AG09309 (cell line): ENCODE measurements at regions not wholly inside any gene's neighbourhood (a gene's known extent, or its start where the extent isn't known, plus 50 kb on each side); places are given as distances from the start of the nearest gene placed in this dataset.
"Not testable (repeated sequence)": the region's sequence is repeated elsewhere in the genome, so short reads cannot be mapped to it uniquely, and the experiment has no call there.

Source experiments
- DNase-seq: peaks from one replicate; pipeline ENCODE4 v3.0.0-alpha.2; 2010; ENCODE audit warnings: low read depth
- H3K4me3 ChIP-seq: 2 replicates; pipeline ENCODE4 v1.5.1; 2011; ENCODE audit warnings: mild to moderate bottlenecking, low read depth, low read length, moderate library complexity; ENCODE audit not compliant: control insufficient read depth
- TF ChIP-seq, protein P1 (sequence below): IDR thresholded peaks from 2 replicates; pipeline ENCODE4 v1.5.1; 2011; ENCODE audit warnings: mild to moderate bottlenecking, low read depth, low read length, inconsistent platforms; ENCODE audit not compliant: insufficient read depth, control insufficient read depth; ENCODE audit errors: missing control alignments

- TF ChIP-seq, protein P1, sequence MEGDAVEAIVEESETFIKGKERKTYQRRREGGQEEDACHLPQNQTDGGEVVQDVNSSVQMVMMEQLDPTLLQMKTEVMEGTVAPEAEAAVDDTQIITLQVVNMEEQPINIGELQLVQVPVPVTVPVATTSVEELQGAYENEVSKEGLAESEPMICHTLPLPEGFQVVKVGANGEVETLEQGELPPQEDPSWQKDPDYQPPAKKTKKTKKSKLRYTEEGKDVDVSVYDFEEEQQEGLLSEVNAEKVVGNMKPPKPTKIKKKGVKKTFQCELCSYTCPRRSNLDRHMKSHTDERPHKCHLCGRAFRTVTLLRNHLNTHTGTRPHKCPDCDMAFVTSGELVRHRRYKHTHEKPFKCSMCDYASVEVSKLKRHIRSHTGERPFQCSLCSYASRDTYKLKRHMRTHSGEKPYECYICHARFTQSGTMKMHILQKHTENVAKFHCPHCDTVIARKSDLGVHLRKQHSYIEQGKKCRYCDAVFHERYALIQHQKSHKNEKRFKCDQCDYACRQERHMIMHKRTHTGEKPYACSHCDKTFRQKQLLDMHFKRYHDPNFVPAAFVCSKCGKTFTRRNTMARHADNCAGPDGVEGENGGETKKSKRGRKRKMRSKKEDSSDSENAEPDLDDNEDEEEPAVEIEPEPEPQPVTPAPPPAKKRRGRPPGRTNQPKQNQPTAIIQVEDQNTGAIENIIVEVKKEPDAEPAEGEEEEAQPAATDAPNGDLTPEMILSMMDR: no peak
- DNase-seq: no peak
- no peak overlapping the region for H3K4me3 ChIP-seq
Observed at GRCh38 chr3:86771741-86772512, 219.0 kb downstream of the VGLL3 start.

DNA sequence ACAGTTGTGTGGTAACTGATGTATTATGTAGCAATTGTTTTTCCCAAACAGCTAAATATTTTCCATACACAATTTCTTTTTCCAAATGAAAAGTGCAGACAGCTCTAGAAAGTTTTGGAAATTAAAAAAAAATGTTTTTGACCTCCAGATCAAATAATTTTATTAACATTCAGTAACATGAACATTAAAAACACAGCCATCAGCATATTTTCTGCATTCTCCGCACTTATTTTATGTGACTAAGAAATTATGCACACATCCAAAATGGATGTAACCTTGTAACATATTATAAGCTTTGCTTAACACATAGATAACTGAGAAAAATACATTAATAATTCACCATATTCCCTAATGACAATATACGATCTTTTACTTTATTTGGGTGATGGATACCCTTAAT, 224.6 kb downstream of the VGLL3 start:
- DNase-seq: no peak
- TF ChIP-seq, protein P1: no peak
- H3K4me3 ChIP-seq: no peak overlapping the region

GRCh38 chr3:86757322-86758179, 233.4 kb downstream of the VGLL3 start:
- not testable (repeated sequence) for H3K4me3 ChIP-seq, DNase-seq

GRCh38 chr3:86748015-86748414, 242.9 kb downstream of the VGLL3 start:
- DNase-seq: no peak
- no peak overlapping the region for H3K4me3 ChIP-seq
- TF ChIP-seq, protein P1: no peak

GRCh38 chr3:86744051-86744450, 246.9 kb downstream of the VGLL3 start:
- TF ChIP-seq, protein P1: no peak
- no peak for DNase-seq

DNA sequence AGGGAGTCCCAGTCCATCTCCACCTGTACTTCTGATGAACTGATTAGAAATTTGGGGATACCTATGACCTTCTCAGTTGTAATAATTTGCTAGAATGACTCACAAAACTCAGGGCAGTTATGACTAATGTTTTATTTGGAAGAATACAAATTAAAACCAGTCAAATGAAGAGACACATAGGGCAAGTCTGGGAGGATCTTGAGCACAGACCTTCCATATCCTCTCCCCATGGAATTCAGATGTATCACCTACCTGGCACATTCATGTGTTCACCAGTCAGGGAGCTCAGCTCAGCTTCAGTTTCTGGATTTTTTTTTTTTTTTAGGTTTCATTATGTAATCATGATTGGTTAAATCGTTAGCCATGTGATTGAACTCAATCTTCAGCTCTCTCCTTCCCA, 247.7 kb downstream of the VGLL3 start:
- H3K4me3 ChIP-seq: no peak overlapping the region
- no peak for DNase-seq
- TF ChIP-seq, protein P1: no peak

More at GRCh38 chr3:86744051-86744450, 246.9 kb downstream of the VGLL3 start:
- H3K4me3 ChIP-seq: no peak overlapping the region

GRCh38 chr3:86740751-86741150, 250.2 kb downstream of the VGLL3 start:
- no peak for DNase-seq
- no peak overlapping the region for H3K4me3 ChIP-seq
- TF ChIP-seq, protein P1: no peak
